DMS53 treated with DMSO at 0.1 percent for 48 hours (cell line): ENCODE measurements at regions not wholly inside any gene's neighbourhood (a gene's known extent, or its start where the extent isn't known, plus 50 kb on each side); places are given as distances from the start of the nearest gene placed in this dataset.
"Not testable (repeated sequence)": the region's sequence is repeated elsewhere in the genome, so short reads cannot be mapped to it uniquely, and the experiment has no call there.

Experiments used
- DNase-seq: peaks from one replicate; lab custom pipeline; 2025; ENCODE audit not compliant: unreplicated experiment; lab: John Stamatoyannopoulos, UW

GRCh38 chr16:48059190-48059589 lies 96.6 kb downstream of the ABCC12 start:
- DNase-seq, result not testable (repeated sequence)

- DNase-seq, result no peak
These were observed 98.7 kb downstream of the ABCC12 start for GRCh38 chr16:48057048-48057447.

GRCh38 chr16:48054881-48055601 lies 100.8 kb downstream of the ABCC12 start:
- DNase-seq, result peak; percentile 29

- DNase-seq, result no peak
These were observed 102.4 kb downstream of the ABCC12 start for GRCh38 chr16:48053418-48053745.

GRCh38 chr16:48052731-48053417 lies 102.9 kb downstream of the ABCC12 start:
- no peak for DNase-seq

GRCh38 chr16:48050871-48051270 lies 104.9 kb downstream of the ABCC12 start:
- DNase-seq, result no peak

- DNase-seq, result no peak
These were observed 105.9 kb downstream of the ABCC12 start for GRCh38 chr16:48049847-48050246.

- no peak for DNase-seq
These were observed 108.1 kb downstream of the ABCC12 start for GRCh38 chr16:48047720-48048119.

GRCh38 chr16:48047241-48047640 lies 108.6 kb downstream of the ABCC12 start:
- DNase-seq, result no peak

- DNase-seq, result no peak
These were observed 111.7 kb downstream of the ABCC12 start for GRCh38 chr16:48044117-48044516.

GRCh38 chr16:48041981-48042421 lies 113.8 kb downstream of the ABCC12 start:
- DNase-seq, result no peak

- no peak for DNase-seq
These were observed 120.7 kb downstream of the ABCC12 start for GRCh38 chr16:48035142-48035541.

GRCh38 chr16:48030926-48031325 lies 124.9 kb downstream of the ABCC12 start:
- no peak for DNase-seq

- no peak for DNase-seq
These were observed 126.0 kb downstream of the ABCC12 start for GRCh38 chr16:48029768-48030167.

GRCh38 chr16:48025359-48025758 lies 130.4 kb downstream of the ABCC12 start:
- no peak for DNase-seq

GRCh38 chr16:48024042-48024441 lies 131.8 kb downstream of the ABCC12 start:
- DNase-seq, result no peak

GRCh38 chr16:48022496-48022895 lies 133.3 kb downstream of the ABCC12 start:
- no peak for DNase-seq

- not testable (repeated sequence) for DNase-seq
These were observed 135.2 kb downstream of the ABCC12 start for GRCh38 chr16:48020617-48021016.

- DNase-seq, result no peak
These were observed 141.3 kb downstream of the ABCC12 start for GRCh38 chr16:48014349-48015135.

GRCh38 chr16:48013491-48013901 lies 142.3 kb downstream of the ABCC12 start:
- DNase-seq, result no peak

- DNase-seq, result no peak
These were observed 143.7 kb downstream of the ABCC12 start for GRCh38 chr16:48011878-48012658.
